PC-9 (cell line): ENCODE measurements at regions not wholly inside any gene's neighbourhood (a gene's known extent, or its start where the extent isn't known, plus 50 kb on each side); places are given as distances from the start of the nearest gene placed in this dataset.

Experiments used
- BruUV-seq: library from RNA; stranded (reverse); fragments of 400-500 nt; replicated peaks from 2 replicates; lab custom pipeline; 2021; lab: Mats Ljungman, UMichigan
- CTCF ChIA-PET: fragments of 300-600 bp; sonication (Branson Sonifier 250); formaldehyde crosslinking; loops from one replicate; lab custom pipeline; 2022; ENCODE audit warnings: antibody characterized with exemption; lab: Charles Lee
- POLR2A ChIA-PET: fragments of 300-600 bp; sonication (Branson Sonifier 250); formaldehyde crosslinking; loops from one replicate; lab custom pipeline; 2022; ENCODE audit warnings: antibody characterized with exemption; ENCODE audit not compliant: unreplicated experiment; lab: Charles Lee
- DNase-seq, 2 experiments: peaks; one replicate each; pipeline versions ENCODE4 v3.0.0 to v3.0.0-alpha.2; 2015 to 2022; ENCODE audit warnings: mixed read lengths in 1 of 2
- H2AFZ ChIP-seq: fragments of 200-600 bp; sonication (generic); 2 replicates; pipeline ENCODE4 v1.8.1; 2017; ENCODE audit warnings: antibody characterized with exemption
- H3F3A ChIP-seq: fragments of 200-600 bp; sonication (generic); 2 replicates; pipeline ENCODE4 v1.8.1; 2017; ENCODE audit warnings: antibody characterized with exemption, mild to moderate bottlenecking, low read depth; ENCODE audit not compliant: insufficient read depth
- H3K27ac ChIP-seq: fragments of 200-600 bp; sonication (generic); 2 replicates; pipeline ENCODE4 v1.6.1; 2016; ENCODE audit warnings: mixed run types
- H3K27me3 ChIP-seq: fragments of 200-600 bp; sonication (generic); 2 replicates; pipeline ENCODE4 v1.6.1; 2016; ENCODE audit warnings: low read depth, mixed run types; ENCODE audit not compliant: insufficient read depth
- H3K36me3 ChIP-seq: fragments of 200-600 bp; sonication (generic); 2 replicates; pipeline ENCODE4 v1.6.1; 2016; ENCODE audit warnings: low read depth, mixed run types
- H3K4me1 ChIP-seq: fragments of 200-600 bp; sonication (generic); replicated peaks from 2 replicates; pipeline ENCODE4 v1.6.1; 2016; ENCODE audit warnings: mixed run types; ENCODE audit not compliant: insufficient read depth
- H3K4me2 ChIP-seq: fragments of 200-600 bp; sonication (generic); 2 replicates; pipeline ENCODE4 v1.6.1; 2017; ENCODE audit warnings: mixed run types
- H3K4me3 ChIP-seq: fragments of 200-600 bp; sonication (generic); 2 replicates; pipeline ENCODE4 v1.6.1; 2016; ENCODE audit warnings: mixed run types
- H3K79me2 ChIP-seq: fragments of 200-600 bp; sonication (generic); 2 replicates; pipeline ENCODE4 v1.6.1; 2017; ENCODE audit warnings: low read depth, mixed run types
- H3K9me2 ChIP-seq: fragments of 200-600 bp; sonication (generic); 2 replicates; pipeline ENCODE4 v1.8.1; 2017; ENCODE audit warnings: mild to moderate bottlenecking; ENCODE audit not compliant: insufficient read depth
- H3K9me3 ChIP-seq: fragments of 200-600 bp; sonication (generic); 2 replicates; pipeline ENCODE4 v1.8.1; 2016; ENCODE audit warnings: low read depth; ENCODE audit not compliant: insufficient read depth
- H4K20me1 ChIP-seq: fragments of 200-600 bp; sonication (generic); 2 replicates; pipeline ENCODE4 v1.8.1; 2017; ENCODE audit not compliant: insufficient read depth
- EZH2 ChIP-seq: fragments of 200-600 bp; sonication (generic); IDR thresholded peaks from 2 replicates; pipeline ENCODE4 v1.8.0; 2017; ENCODE audit warnings: antibody characterized with exemption, low read depth
- intact Hi-C: fragments of 100-400 bp; cut with micrococcal nuclease; formaldehyde crosslinking; loops from one replicate; pipeline ENCODE4 v1.10.0; 2022; ENCODE audit not compliant: unreplicated experiment
- TF ChIP-seq, protein P1 (sequence below): fragments of 200-600 bp; sonication (generic); conservative IDR thresholded peaks from 2 replicates; pipeline ENCODE4 v1.6.1; 2017; ENCODE audit warnings: mixed run types, antibody characterized with exemption, mild to moderate bottlenecking, moderate library complexity

DNA sequence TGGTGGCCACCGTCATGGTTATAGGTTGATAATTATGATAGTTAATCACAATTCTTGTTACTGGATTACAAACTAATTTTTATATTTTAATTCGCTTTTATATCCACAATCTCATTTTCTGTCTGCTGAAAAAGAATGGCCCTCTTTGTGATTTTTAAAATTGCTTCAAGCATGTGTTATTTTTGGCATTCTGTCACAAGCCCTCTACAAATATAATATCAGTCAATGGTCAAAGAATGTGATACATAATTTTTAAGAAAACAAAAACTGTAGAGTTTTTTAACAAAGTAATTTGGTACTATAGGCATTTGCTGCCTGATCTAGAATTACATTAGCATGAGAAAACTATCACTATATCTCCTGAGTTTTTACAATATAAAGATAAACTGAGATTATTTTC, 352.0 kb upstream of the TMTC1 start:
- no peak overlapping the region for H3K4me3 ChIP-seq
- no peaks in the 10 kb centered on the region for H3K9me3 ChIP-seq
- POLR2A ChIA-PET, result no interaction called here
- no peaks in the 10 kb centered on the region for H3F3A ChIP-seq
- intact Hi-C loops, result no loop called here
- 0 out of 2 replicates have a peak, but pooled peaks cover 4% of the 10 kb centered on the region for H3K9me2 ChIP-seq
- no peaks in the 10 kb centered on the region for H3K27me3 ChIP-seq
- H3K4me1 ChIP-seq, result no peaks in the 10 kb centered on the region
- H3K79me2 ChIP-seq, result no peaks in the 10 kb centered on the region
- CTCF ChIA-PET, result no interaction called here
- no TSS peak for BruUV-seq
- no peak overlapping the region for H3K4me2 ChIP-seq
- no peak for TF ChIP-seq EZH2
- TF ChIP-seq, protein P1, sequence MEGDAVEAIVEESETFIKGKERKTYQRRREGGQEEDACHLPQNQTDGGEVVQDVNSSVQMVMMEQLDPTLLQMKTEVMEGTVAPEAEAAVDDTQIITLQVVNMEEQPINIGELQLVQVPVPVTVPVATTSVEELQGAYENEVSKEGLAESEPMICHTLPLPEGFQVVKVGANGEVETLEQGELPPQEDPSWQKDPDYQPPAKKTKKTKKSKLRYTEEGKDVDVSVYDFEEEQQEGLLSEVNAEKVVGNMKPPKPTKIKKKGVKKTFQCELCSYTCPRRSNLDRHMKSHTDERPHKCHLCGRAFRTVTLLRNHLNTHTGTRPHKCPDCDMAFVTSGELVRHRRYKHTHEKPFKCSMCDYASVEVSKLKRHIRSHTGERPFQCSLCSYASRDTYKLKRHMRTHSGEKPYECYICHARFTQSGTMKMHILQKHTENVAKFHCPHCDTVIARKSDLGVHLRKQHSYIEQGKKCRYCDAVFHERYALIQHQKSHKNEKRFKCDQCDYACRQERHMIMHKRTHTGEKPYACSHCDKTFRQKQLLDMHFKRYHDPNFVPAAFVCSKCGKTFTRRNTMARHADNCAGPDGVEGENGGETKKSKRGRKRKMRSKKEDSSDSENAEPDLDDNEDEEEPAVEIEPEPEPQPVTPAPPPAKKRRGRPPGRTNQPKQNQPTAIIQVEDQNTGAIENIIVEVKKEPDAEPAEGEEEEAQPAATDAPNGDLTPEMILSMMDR, result no peak
- no peak for DNase-seq
- no peak overlapping the region for H2AFZ ChIP-seq
- H4K20me1 ChIP-seq, result no peaks in the 10 kb centered on the region
- H3K27ac ChIP-seq, result no peak overlapping the region
- no peaks in the 10 kb centered on the region for H3K36me3 ChIP-seq

DNA sequence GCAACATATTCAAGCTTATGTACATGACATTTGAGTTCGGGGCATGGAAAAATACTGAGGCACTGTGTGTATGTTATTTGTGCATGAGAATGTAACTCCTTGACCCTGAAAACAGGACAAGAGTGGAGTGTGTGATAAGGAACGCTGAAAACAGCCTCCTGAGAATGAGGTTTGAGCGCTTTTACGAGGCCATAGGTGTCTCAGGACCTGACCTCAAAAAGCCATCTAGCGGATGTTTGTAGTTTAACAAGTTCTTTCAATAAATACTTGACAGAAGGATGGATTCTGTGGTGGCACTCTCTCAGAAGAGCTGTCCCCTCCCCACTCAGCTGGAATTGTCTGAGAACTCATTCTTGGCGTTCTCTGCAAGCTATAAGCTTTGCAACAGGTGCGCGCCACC, 350.5 kb upstream of the TMTC1 start:
- Histone ChIP-seq H3K9me3 (no peaks in the 10 kb centered on the region), H3K27ac (no peak overlapping the region), H3F3A (no peaks in the 10 kb centered on the region), H3K79me2 (no peaks in the 10 kb centered on the region), H3K36me3 (no peaks in the 10 kb centered on the region), H3K4me3 (no peak overlapping the region), H3K27me3 (no peaks in the 10 kb centered on the region), H3K4me1 (no peaks in the 10 kb centered on the region), H2AFZ (no peak overlapping the region), H3K9me2 (no peaks in the 10 kb centered on the region), H4K20me1 (no peaks in the 10 kb centered on the region), H3K4me2 (no peak overlapping the region)
- ChIA-PET POLR2A (no interaction called here), CTCF (interaction anchor here (0.9 kb wide), 1 partner anchor 614 kb away, joined by 3 read pairs; no protein-coding TSS in a partner anchor)
- TF ChIP-seq, protein P1, result peak; percentile 37; the same call in 1 of the 2 replicates
- no peak for TF ChIP-seq EZH2
- DNase-seq, result no peak
- BruUV-seq, result no TSS peak
- intact Hi-C loops, result no loop called here

DNA sequence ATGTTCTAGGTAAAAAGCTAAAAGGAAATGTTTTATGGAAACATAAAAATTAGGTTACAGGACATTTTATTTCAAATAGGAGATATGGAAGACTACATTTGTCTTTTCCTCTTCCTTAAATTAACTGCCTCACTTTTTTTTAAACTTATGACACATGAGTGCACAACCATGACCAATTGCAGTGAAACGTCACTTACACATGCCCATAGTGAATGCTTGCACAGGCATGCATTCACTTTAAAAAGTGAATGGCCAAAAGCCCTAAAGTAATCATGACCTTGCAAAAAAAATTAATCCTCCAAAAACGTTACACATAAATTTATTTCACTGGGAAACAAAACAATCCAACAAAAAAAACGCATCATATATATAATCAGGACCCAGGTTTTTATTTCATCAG, 343.2 kb upstream of the TMTC1 start:
- no TSS peak for BruUV-seq

More for the DNA sequence above, 343.2 kb upstream of the TMTC1 start:
- H3K4me1 ChIP-seq, result no peaks in the 10 kb centered on the region
- no peak overlapping the region for H3K4me2 ChIP-seq
- no peaks in the 10 kb centered on the region for H3K27me3 ChIP-seq
- ChIA-PET CTCF (no interaction called here), POLR2A (no interaction called here)
- no peak overlapping the region for H3K4me3 ChIP-seq
- H3F3A ChIP-seq, result no peaks in the 10 kb centered on the region
- H3K36me3 ChIP-seq, result no peaks in the 10 kb centered on the region
- intact Hi-C loops, result no loop called here
- no peak overlapping the region for H2AFZ ChIP-seq
- H3K27ac ChIP-seq, result no peak overlapping the region
- TF ChIP-seq EZH2, result no peak
- TF ChIP-seq, protein P1, result no peak
- H3K9me2 ChIP-seq, result no peaks in the 10 kb centered on the region
- no peaks in the 10 kb centered on the region for H3K79me2 ChIP-seq
- H4K20me1 ChIP-seq, result no peaks in the 10 kb centered on the region
- H3K9me3 ChIP-seq, result no peaks in the 10 kb centered on the region
- no peak for DNase-seq
